ENCODE measurements at regions not wholly inside any gene's neighbourhood (a gene's known extent, or its start where the extent isn't known, plus 50 kb on each side); places are given as distances from the start of the nearest gene placed in this dataset.
"Not testable (repeated sequence)": the region's sequence is repeated elsewhere in the genome, so short reads cannot be mapped to it uniquely, and the experiment has no call there.

DNA sequence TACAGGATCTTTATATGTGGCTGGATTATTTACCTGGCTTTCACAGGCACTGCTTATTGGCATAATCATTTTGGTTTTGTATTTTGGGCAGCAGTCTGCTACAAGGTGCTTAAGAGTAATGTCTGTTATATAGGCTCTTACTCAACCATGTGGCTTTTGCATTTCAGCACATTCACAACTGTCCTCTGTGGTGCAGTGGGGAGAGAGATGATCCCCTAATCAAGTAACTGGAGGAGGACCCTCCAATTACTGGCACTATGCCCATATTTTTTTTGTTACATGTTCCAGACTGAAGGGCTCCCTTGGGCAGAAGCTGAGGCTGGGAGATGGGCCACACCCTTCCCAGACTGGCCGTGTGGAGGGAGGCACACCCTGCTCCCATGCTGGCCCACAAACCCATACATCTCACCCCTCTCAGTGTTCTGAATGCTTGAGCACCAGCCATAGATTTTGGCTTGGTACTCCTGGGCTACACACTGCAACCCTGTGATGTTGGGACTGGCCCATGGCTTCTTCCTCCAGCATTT is 173.5 kb downstream of the FAM174A start:
- TF ChIP-seq, protein P1, sequence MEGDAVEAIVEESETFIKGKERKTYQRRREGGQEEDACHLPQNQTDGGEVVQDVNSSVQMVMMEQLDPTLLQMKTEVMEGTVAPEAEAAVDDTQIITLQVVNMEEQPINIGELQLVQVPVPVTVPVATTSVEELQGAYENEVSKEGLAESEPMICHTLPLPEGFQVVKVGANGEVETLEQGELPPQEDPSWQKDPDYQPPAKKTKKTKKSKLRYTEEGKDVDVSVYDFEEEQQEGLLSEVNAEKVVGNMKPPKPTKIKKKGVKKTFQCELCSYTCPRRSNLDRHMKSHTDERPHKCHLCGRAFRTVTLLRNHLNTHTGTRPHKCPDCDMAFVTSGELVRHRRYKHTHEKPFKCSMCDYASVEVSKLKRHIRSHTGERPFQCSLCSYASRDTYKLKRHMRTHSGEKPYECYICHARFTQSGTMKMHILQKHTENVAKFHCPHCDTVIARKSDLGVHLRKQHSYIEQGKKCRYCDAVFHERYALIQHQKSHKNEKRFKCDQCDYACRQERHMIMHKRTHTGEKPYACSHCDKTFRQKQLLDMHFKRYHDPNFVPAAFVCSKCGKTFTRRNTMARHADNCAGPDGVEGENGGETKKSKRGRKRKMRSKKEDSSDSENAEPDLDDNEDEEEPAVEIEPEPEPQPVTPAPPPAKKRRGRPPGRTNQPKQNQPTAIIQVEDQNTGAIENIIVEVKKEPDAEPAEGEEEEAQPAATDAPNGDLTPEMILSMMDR (IDR thresholded peaks at IDR 0.05; ENCODE audit: insufficient read depth, low read length, poor library complexity, severe bottlenecking) = no peak

DNA sequence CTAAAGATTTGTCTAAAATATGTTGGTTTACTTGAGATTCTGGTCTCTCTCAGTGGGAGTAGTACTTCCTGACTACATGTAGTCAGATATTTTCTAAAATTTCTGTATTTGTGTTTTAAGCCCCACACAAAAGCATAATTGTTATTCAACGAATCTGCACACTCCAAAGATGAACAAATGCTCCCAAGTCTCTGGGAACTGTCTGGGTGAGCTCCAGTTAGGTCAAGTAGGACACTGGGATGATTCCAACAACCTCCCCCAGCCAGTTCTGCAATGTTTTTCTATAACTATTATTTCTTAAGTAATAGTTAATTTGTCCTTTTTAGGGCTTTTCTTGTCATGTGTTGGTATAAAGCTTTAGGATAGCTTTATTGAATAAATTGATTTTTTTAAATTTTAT is 174.6 kb downstream of the FAM174A start:
- no peak overlapping the region for H3K4me3 ChIP-seq (ENCODE audit: low read depth, low read length)
- TF ChIP-seq, protein P1 (IDR thresholded peaks at IDR 0.05; ENCODE audit: insufficient read depth, low read length, poor library complexity, severe bottlenecking) = no peak
- H3K27me3 ChIP-seq (ENCODE audit: control insufficient read depth, insufficient read depth, low read length) = no peaks in the 10 kb centered on the region
- H3K36me3 ChIP-seq (ENCODE audit: control insufficient read depth, insufficient read depth, low read length) = no peaks in the 10 kb centered on the region
- DNase-seq (ENCODE audit: low read depth) = no peak

More for the DNA sequence above, 173.5 kb downstream of the FAM174A start:
- no peaks in the 10 kb centered on the region for H3K36me3 ChIP-seq (ENCODE audit: control insufficient read depth, insufficient read depth, low read length)
- H3K27me3 ChIP-seq (ENCODE audit: control insufficient read depth, insufficient read depth, low read length) = no peaks in the 10 kb centered on the region
- no peak for DNase-seq (ENCODE audit: low read depth)
- no peak overlapping the region for H3K4me3 ChIP-seq (ENCODE audit: low read depth, low read length)

DNA sequence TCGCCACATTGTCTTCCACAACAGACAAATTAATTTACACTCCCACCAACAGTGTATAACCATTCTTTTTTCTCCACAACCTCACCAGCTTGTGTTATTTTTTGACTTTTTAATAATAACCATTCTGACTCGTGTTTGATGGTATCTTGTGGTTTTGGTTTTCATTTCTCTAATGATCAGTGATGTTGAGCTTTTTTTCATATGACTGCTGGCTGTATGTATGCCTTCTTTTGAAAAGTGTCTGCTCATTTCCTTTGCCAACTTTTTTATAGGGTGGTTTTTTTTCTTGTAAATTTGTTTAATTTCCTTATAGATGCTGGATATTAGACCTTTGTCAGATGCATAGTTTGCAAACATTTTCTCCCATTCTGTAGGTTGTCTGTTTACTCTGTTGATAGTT is 179.6 kb downstream of the FAM174A start:
- not testable (repeated sequence) for DNase-seq (ENCODE audit: low read depth); H3K36me3 ChIP-seq (ENCODE audit: control insufficient read depth, insufficient read depth, low read length)

DNA sequence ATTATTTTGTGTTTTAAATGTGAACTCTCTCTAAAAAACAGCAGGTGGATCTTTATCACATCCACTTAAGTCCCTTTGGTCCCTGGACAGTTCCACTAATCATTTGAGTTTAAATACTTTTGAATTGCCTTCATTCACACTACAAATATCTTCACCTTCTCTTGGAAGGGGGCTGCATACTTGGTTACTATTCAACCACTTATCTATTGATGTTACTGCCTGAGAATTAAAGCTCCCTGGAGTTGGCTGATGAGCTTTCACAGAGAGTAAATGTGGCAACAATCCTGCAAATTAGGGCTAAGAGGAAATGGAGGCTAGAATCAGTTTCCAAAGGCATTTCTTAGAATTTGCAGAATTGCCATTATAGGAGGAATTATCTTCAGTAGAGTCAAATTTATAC is 180.4 kb downstream of the ST8SIA4 start:
- Histone ChIP-seq H3K4me3 (ENCODE audit: low read depth, low read length) (no peak overlapping the region), H3K27me3 (ENCODE audit: control insufficient read depth, insufficient read depth, low read length) (no peaks in the 10 kb centered on the region), H3K36me3 (ENCODE audit: control insufficient read depth, insufficient read depth, low read length) (no peaks in the 10 kb centered on the region)
- DNase-seq (ENCODE audit: low read depth) = no peak
- TF ChIP-seq, protein P1 (IDR thresholded peaks at IDR 0.05; ENCODE audit: insufficient read depth, low read length, poor library complexity, severe bottlenecking) = no peak

More for the DNA sequence above, 179.6 kb downstream of the FAM174A start:
- H3K27me3 ChIP-seq (ENCODE audit: control insufficient read depth, insufficient read depth, low read length); H3K4me3 ChIP-seq (ENCODE audit: low read depth, low read length): not testable (repeated sequence)

DNA sequence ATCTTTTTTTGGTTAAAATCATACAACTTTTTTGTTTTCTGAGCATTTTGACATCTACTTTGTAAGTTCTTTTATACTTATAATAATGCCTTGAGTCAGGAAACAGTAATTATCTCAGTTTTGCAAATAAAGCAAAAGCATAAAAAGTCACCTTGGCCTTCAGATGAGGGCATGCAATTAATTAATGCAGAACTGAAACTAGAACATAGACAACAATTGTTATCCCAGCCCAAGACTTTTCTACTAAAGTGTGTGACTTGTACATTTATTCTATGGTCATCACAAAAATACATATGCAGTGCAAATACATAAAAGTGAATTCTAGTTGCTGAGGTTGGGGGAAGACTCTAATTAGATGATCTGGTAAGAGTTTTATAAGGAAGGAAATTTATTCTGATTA is 179.9 kb downstream of the ST8SIA4 start:
- TF ChIP-seq, protein P1 (IDR thresholded peaks at IDR 0.05; ENCODE audit: insufficient read depth, low read length, poor library complexity, severe bottlenecking) = no peak

DNA sequence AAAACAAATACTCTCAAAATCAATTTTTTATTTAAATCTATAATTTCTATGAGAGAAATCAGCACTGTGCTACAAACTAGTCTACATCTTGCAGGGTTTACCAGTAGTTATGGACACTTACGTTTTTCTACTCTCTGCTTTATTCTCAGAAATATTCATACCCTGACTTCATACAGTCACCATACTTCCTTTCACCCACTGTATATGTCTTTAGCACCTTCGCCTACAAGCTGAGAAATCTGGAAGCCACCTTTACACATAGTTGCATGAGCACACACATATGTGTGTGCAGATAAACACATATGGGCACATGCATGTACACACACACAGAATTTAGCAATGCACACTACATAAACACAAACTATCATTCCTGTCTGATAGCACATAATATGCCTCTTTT is 177.0 kb downstream of the ST8SIA4 start:
- no peaks in the 10 kb centered on the region for H3K36me3 ChIP-seq (ENCODE audit: control insufficient read depth, insufficient read depth, low read length)
- H3K4me3 ChIP-seq (ENCODE audit: low read depth, low read length) = no peak overlapping the region
- TF ChIP-seq, protein P1 (IDR thresholded peaks at IDR 0.05; ENCODE audit: insufficient read depth, low read length, poor library complexity, severe bottlenecking) = no peak
- no peak for DNase-seq (ENCODE audit: low read depth)
- no peaks in the 10 kb centered on the region for H3K27me3 ChIP-seq (ENCODE audit: control insufficient read depth, insufficient read depth, low read length)

More for the DNA sequence above, 179.9 kb downstream of the ST8SIA4 start:
- no peak for DNase-seq (ENCODE audit: low read depth)
- Histone ChIP-seq H3K27me3 (ENCODE audit: control insufficient read depth, insufficient read depth, low read length) (no peaks in the 10 kb centered on the region), H3K36me3 (ENCODE audit: control insufficient read depth, insufficient read depth, low read length) (no peaks in the 10 kb centered on the region), H3K4me3 (ENCODE audit: low read depth, low read length) (no peak overlapping the region)

Measured in kidney epithelial cell (primary cell).